Esophagus (tissue), 2 donors: ENCODE measurements at regions not wholly inside any gene's neighbourhood (a gene's known extent, or its start where the extent isn't known, plus 50 kb on each side); places are given as distances from the start of the nearest gene placed in this dataset.
A peak's percentile ranks its signal among the peaks of the same experiment; 100 is the strongest.

Experiments used
- H3K27ac ChIP-seq, 2 donors: one replicate each; pipeline ENCODE4 v1.5.1; 2013; ENCODE audit warnings: low read depth in 2 of 2, mild to moderate bottlenecking in 2 of 2, inconsistent platforms in 1 of 2, low read length in 1 of 2, moderate library complexity in 1 of 2
- H3K27me3 ChIP-seq, 2 donors: one replicate each; pipeline ENCODE4 v1.6.1; 2013; ENCODE audit warnings: low read length in 2 of 2, control low read depth in 1 of 2, mild to moderate bottlenecking in 1 of 2; ENCODE audit not compliant: insufficient read depth in 2 of 2, control insufficient read depth in 1 of 2
- H3K36me3 ChIP-seq, 2 donors: one replicate each; pipeline ENCODE4 v1.6.1; 2013; ENCODE audit warnings: low read length in 1 of 2; ENCODE audit not compliant: control insufficient read depth in 2 of 2, insufficient read depth in 2 of 2
- H3K4me1 ChIP-seq, 2 donors: one replicate each; pipeline ENCODE4 v1.6.1; 2013; ENCODE audit warnings: low read length in 1 of 2; ENCODE audit not compliant: control insufficient read depth in 2 of 2, insufficient read depth in 2 of 2
- H3K4me3 ChIP-seq, 2 donors: one replicate each; pipeline ENCODE4 v1.5.1; 2013; ENCODE audit warnings: low read length in 2 of 2, mild to moderate bottlenecking in 2 of 2, low read depth in 1 of 2, moderate library complexity in 1 of 2
- H3K9me3 ChIP-seq, 2 donors: one replicate each; pipeline ENCODE4 v1.6.1; 2013; ENCODE audit warnings: mild to moderate bottlenecking in 2 of 2, low read depth in 1 of 2, low read length in 1 of 2, moderate library complexity in 1 of 2; ENCODE audit not compliant: control insufficient read depth in 2 of 2, insufficient read depth in 1 of 2
- WGBS, 2 donors: extraction: QIAGEN DNeasy Blood & Tissue Kit; methylation state at CpG; one replicate each; pipeline ENCODE4 v1.1.7; 2013; 5-methylcytosine and 5-hydroxymethylcytosine counted together
- donor health status: healthy with polysubstance abuse.
- donor health status: Bipolar disorder and iron deficiency.

DNA sequence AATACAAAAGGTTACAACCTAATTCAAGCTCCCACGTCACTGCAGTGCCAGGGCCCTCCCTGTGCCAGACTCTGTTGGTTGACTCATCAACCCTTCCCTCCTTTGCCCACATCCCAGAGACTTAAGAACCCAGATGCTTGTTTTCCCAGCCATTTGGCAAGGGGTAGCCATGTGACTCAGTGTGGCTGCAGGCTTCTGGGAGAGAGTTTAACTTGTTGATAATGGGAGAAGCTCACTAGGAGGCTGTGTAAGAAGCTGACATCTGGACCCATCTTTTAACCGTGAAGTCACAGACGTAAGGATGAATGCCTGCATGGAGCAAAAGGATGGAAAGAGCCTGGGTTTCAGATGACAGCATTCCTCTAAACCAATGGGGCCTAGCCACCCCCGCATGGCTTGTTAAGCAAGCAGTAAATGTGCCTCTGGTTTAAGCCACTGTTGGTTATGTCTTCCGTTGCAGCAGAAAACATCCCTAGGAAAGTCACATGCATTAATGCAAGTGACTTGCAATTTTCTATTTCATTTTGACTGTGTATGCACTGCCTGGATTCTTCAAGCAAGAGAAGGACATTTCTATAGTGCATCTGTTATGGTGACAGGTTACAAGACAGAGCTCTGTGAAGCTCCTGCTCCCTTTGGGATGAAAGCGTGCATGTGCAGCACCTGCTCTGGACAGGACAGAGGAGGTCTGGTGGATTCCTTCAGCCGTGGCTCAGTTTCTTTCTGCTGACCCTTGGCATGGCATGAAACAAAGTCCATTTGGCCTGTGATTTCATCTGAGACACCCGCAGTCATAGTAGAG lies 57.5 kb upstream of the CREB5 start:
- no peaks in the 10 kb centered on the region for H3K9me3 ChIP-seq
- peaks cover 0 to 2% of the 10 kb centered on the region in 2 donors for H3K4me1 ChIP-seq
- no peaks in the 10 kb centered on the region for H3K27me3 ChIP-seq
- no peak overlapping the region for H3K27ac ChIP-seq
- H3K36me3 ChIP-seq: no peaks in the 10 kb centered on the region
- no peak overlapping the region for H3K4me3 ChIP-seq
- 73 to 74% methylated on average over 8 of the region's 8 CpGs for WGBS, 2 donors

- H3K36me3 ChIP-seq: no peaks in the 10 kb centered on the region
- peaks cover 0 to 2% of the 10 kb centered on the region in 2 donors for H3K4me1 ChIP-seq
- H3K27ac ChIP-seq: no peak overlapping the region
- H3K9me3 ChIP-seq: no peaks in the 10 kb centered on the region
- H3K27me3 ChIP-seq: no peaks in the 10 kb centered on the region
- no peak overlapping the region for H3K4me3 ChIP-seq
- WGBS, 2 donors: 73 to 85% methylated on average over 16 of the region's 16 CpGs
Measured at GRCh38 chr7:28355635-28356319, 56.5 kb upstream of the CREB5 start.

DNA sequence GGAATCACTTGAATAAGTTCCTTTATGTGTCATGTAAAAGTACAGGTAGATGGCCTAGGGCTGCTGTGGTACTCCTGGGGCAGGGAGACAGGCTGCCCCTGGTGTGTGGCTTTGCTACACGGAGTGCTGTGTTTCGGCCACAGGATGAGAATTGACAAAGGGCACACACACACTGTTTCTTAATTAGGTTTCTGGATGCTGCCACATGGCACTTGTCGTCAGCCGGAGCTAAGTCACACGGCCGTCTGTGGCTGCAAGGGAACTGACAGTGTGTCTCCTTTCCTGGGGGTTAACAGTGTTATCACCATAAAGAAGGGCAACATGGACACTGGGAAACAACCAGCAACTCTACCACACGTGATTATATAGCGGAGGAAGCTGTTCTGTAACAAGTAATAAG lies 55.7 kb upstream of the CREB5 start:
- Histone ChIP-seq H3K27ac (no peak overlapping the region), H3K9me3 (no peaks in the 10 kb centered on the region), H3K27me3 (no peaks in the 10 kb centered on the region), H3K4me3 (no peak overlapping the region), H3K4me1 (peaks cover 0 to 2% of the 10 kb centered on the region in 2 donors), H3K36me3 (no peaks in the 10 kb centered on the region)
- 72 to 79% methylated on average over 8 of the region's 8 CpGs for WGBS, 2 donors

GRCh38 chr7:28358423-28358868 lies 53.9 kb upstream of the CREB5 start:
- WGBS, 2 donors: 49 to 74% methylated on average over 5 of the region's 5 CpGs
- peak overlapping the region in 1 of 2 donors; percentile 6 for H3K27ac ChIP-seq
- H3K9me3 ChIP-seq: no peaks in the 10 kb centered on the region
- peaks cover 0 to 2% of the 10 kb centered on the region in 2 donors for H3K4me1 ChIP-seq
- no peaks in the 10 kb centered on the region for H3K27me3 ChIP-seq
- H3K36me3 ChIP-seq: no peaks in the 10 kb centered on the region
- H3K4me3 ChIP-seq: no peak overlapping the region

GRCh38 chr7:28360739-28361138 lies 51.6 kb upstream of the CREB5 start:
- WGBS, 2 donors: 62 to 80% methylated on average over 1 of the region's 1 CpG
- no peak overlapping the region for H3K4me3 ChIP-seq
- H3K36me3 ChIP-seq: no peaks in the 10 kb centered on the region
- H3K27me3 ChIP-seq: no peaks in the 10 kb centered on the region
- H3K4me1 ChIP-seq: no peaks in the 10 kb centered on the region
- H3K27ac ChIP-seq: no peak overlapping the region
- peaks cover 0 to 2% of the 10 kb centered on the region in 2 donors for H3K9me3 ChIP-seq

DNA sequence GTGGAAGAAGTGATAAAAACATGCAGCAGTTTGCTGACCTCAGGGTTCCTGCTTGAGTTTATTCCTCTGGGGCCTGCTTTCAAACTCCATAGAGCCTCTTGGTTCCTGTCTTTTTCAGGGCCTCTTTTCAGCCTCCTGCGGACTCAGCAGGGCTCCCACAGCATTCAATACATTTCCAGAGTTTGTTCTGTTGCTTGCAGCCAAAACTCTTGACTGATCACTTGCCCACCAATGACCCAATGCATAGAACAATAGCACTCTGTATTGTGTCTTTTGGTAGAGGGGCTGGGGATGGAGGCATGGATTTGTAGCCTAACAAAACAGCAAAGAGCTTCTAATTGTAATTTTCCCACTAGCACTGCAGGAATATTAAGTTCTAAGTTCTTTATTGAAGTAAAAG lies 50.8 kb upstream of the CREB5 start:
- peaks cover 0 to 2% of the 10 kb centered on the region in 2 donors for H3K9me3 ChIP-seq
- H3K27ac ChIP-seq: no peak overlapping the region
- WGBS, 2 donors: 78 to 93% methylated on average over 1 of the region's 1 CpG
- H3K36me3 ChIP-seq: no peaks in the 10 kb centered on the region
- no peaks in the 10 kb centered on the region for H3K4me1 ChIP-seq
- H3K27me3 ChIP-seq: no peaks in the 10 kb centered on the region
- no peak overlapping the region for H3K4me3 ChIP-seq

DNA sequence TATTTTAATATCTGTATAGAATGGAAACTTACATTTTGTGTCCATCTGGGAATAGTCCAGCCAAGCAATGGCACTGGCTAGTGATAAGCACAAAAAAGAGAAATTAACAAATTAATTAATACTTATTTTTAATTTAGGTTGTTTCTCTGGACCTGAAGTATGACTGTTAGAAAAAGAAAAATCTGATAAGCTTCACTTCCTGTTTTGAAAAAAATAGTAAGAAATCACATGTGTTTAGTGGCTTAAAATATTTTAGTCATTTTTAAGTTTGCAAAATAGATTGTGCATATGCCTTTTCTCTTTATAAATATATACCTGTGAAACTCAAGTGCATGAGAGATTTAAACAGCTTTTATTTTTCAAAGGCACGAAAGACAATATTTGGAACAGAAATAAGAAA lies 50.1 kb upstream of the CREB5 start:
- H3K36me3 ChIP-seq: no peaks in the 10 kb centered on the region
- WGBS, 2 donors: 89 to 91% methylated on average over 1 of the region's 1 CpG

More for the DNA sequence above, 50.1 kb upstream of the CREB5 start:
- H3K4me1 ChIP-seq: no peaks in the 10 kb centered on the region
- no peaks in the 10 kb centered on the region for H3K27me3 ChIP-seq
- H3K9me3 ChIP-seq: peaks cover 0 to 2% of the 10 kb centered on the region in 2 donors
- H3K27ac ChIP-seq: no peak overlapping the region
- H3K4me3 ChIP-seq: no peak overlapping the region
